ENCODE measurements at regions not wholly inside any gene's neighbourhood (a gene's known extent, or its start where the extent isn't known, plus 50 kb on each side); places are given as distances from the start of the nearest gene placed in this dataset.

DNA sequence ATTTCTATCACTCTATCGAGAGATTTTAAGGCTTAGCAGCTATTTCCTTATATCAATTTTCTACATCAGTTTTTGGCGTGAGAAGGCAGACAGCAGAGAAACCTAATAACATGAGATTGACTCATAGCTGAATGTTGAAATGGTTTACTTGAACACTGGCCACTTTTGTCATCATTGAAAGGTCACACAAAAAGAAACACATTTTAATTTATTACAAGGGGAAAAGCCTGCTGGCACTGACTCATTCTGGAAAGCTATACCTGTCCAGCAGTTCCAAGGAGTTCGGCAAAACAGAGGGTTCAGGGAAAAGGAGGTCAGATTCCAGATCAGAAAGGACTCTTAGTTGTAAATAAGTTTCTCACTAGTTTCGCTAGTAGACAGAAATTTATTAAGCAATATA is 566.4 kb downstream of the DNAH5 start:
- H3K9me3 ChIP-seq (ENCODE audit: low read length), result no peaks in the 10 kb centered on the region
- no peaks in the 10 kb centered on the region for H3K9me2 ChIP-seq (ENCODE audit: insufficient read depth, low read length)
- no peak overlapping the region for H3K27ac ChIP-seq (ENCODE audit: low read depth, low read length, poor library complexity, severe bottlenecking)
- POLR2A ChIA-PET, result interaction anchor here (0.6 kb wide), 1 partner anchor 59 kb away, joined by 3 read pairs; no protein-coding TSS in a partner anchor
- no peaks in the 10 kb centered on the region for H3K4me1 ChIP-seq (ENCODE audit: insufficient read depth, low read length, poor library complexity, severe bottlenecking)
- intact Hi-C loops (cut with micrococcal nuclease; ENCODE audit: unreplicated experiment), result no loop called here
- no peak for DNase-seq (ENCODE audit: low spot score)
- H3K79me2 ChIP-seq (ENCODE audit: insufficient read depth, low read depth, low read length), result no peaks in the 10 kb centered on the region
- no peak overlapping the region for H3K4me2 ChIP-seq (ENCODE audit: low read length)
- H4K20me1 ChIP-seq (ENCODE audit: insufficient read depth, low read length), result no peaks in the 10 kb centered on the region
- TF ChIP-seq EZH2phosphoT487 (IDR thresholded peaks at IDR 0.05; ENCODE audit: borderline replicate concordance, low read depth, low read length), result no peak
- TF ChIP-seq CTCF (conservative IDR thresholded peaks at IDR 0.05; ENCODE audit: low read length), result no peak
- CTCF ChIA-PET (ENCODE audit: unreplicated experiment), result no interaction called here
- no peak overlapping the region for H2AFZ ChIP-seq (ENCODE audit: low read length)
- BruUV-seq (replicated peaks), result no TSS peak
- H3K4me3 ChIP-seq (ENCODE audit: low read depth, low read length, poor library complexity, severe bottlenecking), result no peak overlapping the region
- no peaks in the 10 kb centered on the region for H3K36me3 ChIP-seq (ENCODE audit: insufficient read depth, low read length)

- DNase-seq (ENCODE audit: low spot score), result no peak
- Histone ChIP-seq H3K4me2 (ENCODE audit: low read length) (no peak overlapping the region), H3K27ac (ENCODE audit: low read depth, low read length, poor library complexity, severe bottlenecking) (no peak overlapping the region), H3K79me2 (ENCODE audit: insufficient read depth, low read depth, low read length) (no peaks in the 10 kb centered on the region), H3K4me1 (ENCODE audit: insufficient read depth, low read length, poor library complexity, severe bottlenecking) (no peaks in the 10 kb centered on the region), H3K9me3 (ENCODE audit: low read length) (no peaks in the 10 kb centered on the region), H3K36me3 (ENCODE audit: insufficient read depth, low read length) (no peaks in the 10 kb centered on the region), H2AFZ (ENCODE audit: low read length) (no peak overlapping the region), H4K20me1 (ENCODE audit: insufficient read depth, low read length) (no peaks in the 10 kb centered on the region), H3K4me3 (ENCODE audit: low read depth, low read length, poor library complexity, severe bottlenecking) (no peak overlapping the region), H3K9me2 (ENCODE audit: insufficient read depth, low read length) (no peaks in the 10 kb centered on the region)
- BruUV-seq (replicated peaks), result no TSS peak
- POLR2A ChIA-PET, result no interaction called here
- TF ChIP-seq CTCF (conservative IDR thresholded peaks at IDR 0.05; ENCODE audit: low read length) (no peak), EZH2phosphoT487 (IDR thresholded peaks at IDR 0.05; ENCODE audit: borderline replicate concordance, low read depth, low read length) (no peak)
- intact Hi-C loops (cut with micrococcal nuclease; ENCODE audit: unreplicated experiment), result no loop called here
- CTCF ChIA-PET (ENCODE audit: unreplicated experiment), result no interaction called here
Observed at GRCh38 chr5:13359344-13359743, 585.1 kb downstream of the DNAH5 start.

GRCh38 chr5:13358342-13358741 is 586.1 kb downstream of the DNAH5 start:
- no peak for TF ChIP-seq EZH2phosphoT487 (IDR thresholded peaks at IDR 0.05; ENCODE audit: borderline replicate concordance, low read depth, low read length)
- no peak for TF ChIP-seq CTCF (conservative IDR thresholded peaks at IDR 0.05; ENCODE audit: low read length)
- H3K4me1 ChIP-seq (ENCODE audit: insufficient read depth, low read length, poor library complexity, severe bottlenecking), result no peaks in the 10 kb centered on the region
- intact Hi-C loops (cut with micrococcal nuclease; ENCODE audit: unreplicated experiment), result no loop called here
- ChIA-PET CTCF (ENCODE audit: unreplicated experiment) (no interaction called here), POLR2A (no interaction called here)
- no peaks in the 10 kb centered on the region for H4K20me1 ChIP-seq (ENCODE audit: insufficient read depth, low read length)
- no peak overlapping the region for H2AFZ ChIP-seq (ENCODE audit: low read length)
- no peaks in the 10 kb centered on the region for H3K36me3 ChIP-seq (ENCODE audit: insufficient read depth, low read length)
- no peak overlapping the region for H3K27ac ChIP-seq (ENCODE audit: low read depth, low read length, poor library complexity, severe bottlenecking)
- H3K4me3 ChIP-seq (ENCODE audit: low read depth, low read length, poor library complexity, severe bottlenecking), result no peak overlapping the region
- BruUV-seq (replicated peaks), result no TSS peak
- no peak overlapping the region for H3K4me2 ChIP-seq (ENCODE audit: low read length)
- H3K9me3 ChIP-seq (ENCODE audit: low read length), result no peaks in the 10 kb centered on the region
- H3K9me2 ChIP-seq (ENCODE audit: insufficient read depth, low read length), result no peaks in the 10 kb centered on the region
- no peaks in the 10 kb centered on the region for H3K79me2 ChIP-seq (ENCODE audit: insufficient read depth, low read depth, low read length)
- no peak for DNase-seq (ENCODE audit: low spot score)
